Parathyroid adenoma (tissue), 2 donors: ENCODE measurements at regions not wholly inside any gene's neighbourhood (a gene's known extent, or its start where the extent isn't known, plus 50 kb on each side); places are given as distances from the start of the nearest gene placed in this dataset.

Experiments used
- H2AFZ ChIP-seq: fragments of 300-600 bp; sonication (generic); one replicate; pipeline ENCODE4 v1.7.0; 2017; ENCODE audit warnings: antibody characterized with exemption, mild to moderate bottlenecking
- H3K27ac ChIP-seq: fragments of 300-600 bp; sonication (generic); one replicate; pipeline ENCODE4 v1.7.0; 2017
- H3K27me3 ChIP-seq: fragments of 300-600 bp; sonication (generic); one replicate; pipeline ENCODE4 v1.7.0; 2017; ENCODE audit warnings: low read length; ENCODE audit not compliant: control insufficient read depth, insufficient read depth
- H3K36me3 ChIP-seq: fragments of 300-600 bp; sonication (generic); one replicate; pipeline ENCODE4 v1.7.0; 2017; ENCODE audit warnings: low read length; ENCODE audit not compliant: control insufficient read depth, insufficient read depth
- H3K4me1 ChIP-seq: fragments of 300-600 bp; sonication (generic); one replicate; pipeline ENCODE4 v1.7.0; 2017; ENCODE audit warnings: control low read depth
- H3K4me2 ChIP-seq: fragments of 300-600 bp; sonication (generic); one replicate; pipeline ENCODE4 v1.7.0; 2017; ENCODE audit warnings: low read length
- H3K4me3 ChIP-seq: fragments of 300-600 bp; sonication (generic); one replicate; pipeline ENCODE4 v1.7.0; 2017; ENCODE audit warnings: low read depth, low read length
- H3K79me2 ChIP-seq: fragments of 300-600 bp; sonication (generic); one replicate; pipeline ENCODE4 v1.7.0; 2017; ENCODE audit warnings: control low read depth
- H3K9ac ChIP-seq: fragments of 300-600 bp; sonication (generic); one replicate; pipeline ENCODE4 v1.7.0; 2017; ENCODE audit warnings: mild to moderate bottlenecking
- H3K9me3 ChIP-seq: fragments of 300-600 bp; sonication (generic); one replicate; pipeline ENCODE4 v1.7.0; 2017; ENCODE audit warnings: low read length; ENCODE audit not compliant: control insufficient read depth
- CTCF ChIP-seq: fragments of 300-600 bp; sonication (generic); IDR thresholded peaks from one replicate; pipeline ENCODE4 v1.7.0; 2017; ENCODE audit warnings: antibody characterized with exemption, mild to moderate bottlenecking
- donor health status: primary hyperparathyroidism.

GRCh38 chrX:125757794-125758564 is 408.1 kb downstream of the DCAF12L2 start:
- Histone ChIP-seq H3K27ac (no peak overlapping the region), H3K4me3 (no peak overlapping the region), H3K79me2 (no peaks in the 10 kb centered on the region)

GRCh38 chrX:125758819-125759218 is 407.3 kb downstream of the DCAF12L2 start:
- H3K9ac ChIP-seq, result no peak overlapping the region
- H3K4me1 ChIP-seq, result no peaks in the 10 kb centered on the region
- no peak overlapping the region for H3K4me2 ChIP-seq
- H3K4me3 ChIP-seq, result no peak overlapping the region
- no peak overlapping the region for H3K27ac ChIP-seq
- H3K36me3 ChIP-seq, result no peaks in the 10 kb centered on the region
- H2AFZ ChIP-seq, result no peak overlapping the region
- H3K9me3 ChIP-seq, result no peaks in the 10 kb centered on the region
- no peaks in the 10 kb centered on the region for H3K79me2 ChIP-seq
- no peak for TF ChIP-seq CTCF
- no peaks in the 10 kb centered on the region for H3K27me3 ChIP-seq

More at GRCh38 chrX:125757794-125758564, 408.1 kb downstream of the DCAF12L2 start:
- H3K4me2 ChIP-seq, result no peak overlapping the region
- no peak overlapping the region for H3K9ac ChIP-seq
- no peak overlapping the region for H2AFZ ChIP-seq
- no peaks in the 10 kb centered on the region for H3K27me3 ChIP-seq
- TF ChIP-seq CTCF, result no peak
- H3K4me1 ChIP-seq, result no peaks in the 10 kb centered on the region
- no peaks in the 10 kb centered on the region for H3K36me3 ChIP-seq
- H3K9me3 ChIP-seq, result no peaks in the 10 kb centered on the region

GRCh38 chrX:125762954-125763353 is 403.1 kb downstream of the DCAF12L2 start:
- no peak for TF ChIP-seq CTCF
- Histone ChIP-seq H3K4me1 (no peaks in the 10 kb centered on the region), H3K27ac (no peak overlapping the region), H3K79me2 (no peaks in the 10 kb centered on the region), H2AFZ (no peak overlapping the region), H3K4me2 (no peak overlapping the region), H3K9me3 (no peaks in the 10 kb centered on the region), H3K9ac (no peak overlapping the region), H3K27me3 (no peaks in the 10 kb centered on the region), H3K36me3 (no peaks in the 10 kb centered on the region), H3K4me3 (no peak overlapping the region)

- Histone ChIP-seq H3K79me2 (no peaks in the 10 kb centered on the region), H3K4me1 (no peaks in the 10 kb centered on the region), H3K27ac (no peak overlapping the region), H3K4me2 (no peak overlapping the region), H3K36me3 (no peaks in the 10 kb centered on the region), H3K4me3 (no peak overlapping the region), H3K9ac (no peak overlapping the region), H3K9me3 (no peaks in the 10 kb centered on the region), H2AFZ (no peak overlapping the region), H3K27me3 (no peaks in the 10 kb centered on the region)
- no peak for TF ChIP-seq CTCF
Observed at GRCh38 chrX:125765347-125765746, 400.7 kb downstream of the DCAF12L2 start.

GRCh38 chrX:125769628-125770027 is 396.5 kb downstream of the DCAF12L2 start:
- Histone ChIP-seq H3K4me1 (no peaks in the 10 kb centered on the region), H3K36me3 (no peaks in the 10 kb centered on the region)
- TF ChIP-seq CTCF, result no peak

More at GRCh38 chrX:125769628-125770027, 396.5 kb downstream of the DCAF12L2 start:
- Histone ChIP-seq H3K27me3 (no peaks in the 10 kb centered on the region), H3K9ac (no peak overlapping the region), H3K4me3 (no peak overlapping the region), H3K27ac (no peak overlapping the region), H3K79me2 (no peaks in the 10 kb centered on the region), H2AFZ (no peak overlapping the region), H3K4me2 (no peak overlapping the region), H3K9me3 (no peaks in the 10 kb centered on the region)
